ENCODE measurements at regions not wholly inside any gene's neighbourhood (a gene's known extent, or its start where the extent isn't known, plus 50 kb on each side); places are given as distances from the start of the nearest gene placed in this dataset.

- Histone ChIP-seq H3K18ac (ENCODE audit: insufficient read length, low read depth, low read length) (no peak overlapping the region), H2BK5ac (ENCODE audit: insufficient read length, low read length) (no peak overlapping the region), H3K9me3 (ENCODE audit: control insufficient read depth, low read depth, low read length) (no peaks in the 10 kb centered on the region), H2BK15ac (ENCODE audit: low read depth, low read length) (no peak overlapping the region), H2BK20ac (ENCODE audit: low read depth, low read length, poor library complexity, severe bottlenecking) (no peak overlapping the region), H2BK12ac (ENCODE audit: insufficient read length, low read depth, low read length) (no peak overlapping the region), H3K27me3 (ENCODE audit: insufficient read depth, low read length) (no peaks in the 10 kb centered on the region), H3K23ac (ENCODE audit: insufficient read length, low read depth, low read length) (no peak overlapping the region), H3K56ac (ENCODE audit: insufficient read length, low read depth, low read length) (no peak overlapping the region), H4K5ac (ENCODE audit: insufficient read length, low read depth, low read length) (no peak overlapping the region), H2AFZ (ENCODE audit: low read length) (no peak overlapping the region), H2BK120ac (ENCODE audit: low read depth, low read length, poor library complexity, severe bottlenecking) (no peak overlapping the region), H3K23me2 (ENCODE audit: insufficient read length, low read depth, low read length, poor library complexity, severe bottlenecking) (no peaks in the 10 kb centered on the region), H3K79me1 (ENCODE audit: insufficient read depth, low read depth, low read length, poor library complexity, severe bottlenecking) (no peaks in the 10 kb centered on the region), H4K20me1 (ENCODE audit: control insufficient read depth, insufficient read depth, insufficient read length) (no peaks in the 10 kb centered on the region), H3K4me2 (ENCODE audit: insufficient read depth, insufficient read length, low read length) (no peak overlapping the region), H3K9ac (ENCODE audit: extremely low read depth, insufficient read length, low read length) (no peak overlapping the region), H4K91ac (ENCODE audit: insufficient read length, low read depth, low read length) (no peak overlapping the region), H3K4ac (ENCODE audit: low read depth, low read length) (no peak overlapping the region), H3K4me1 (ENCODE audit: insufficient read depth, low read length) (no peaks in the 10 kb centered on the region), H2AK5ac (ENCODE audit: insufficient read length, low read length) (no peak overlapping the region), H3K27ac (ENCODE audit: insufficient read length, low read depth, low read length) (no peak overlapping the region), H4K8ac (replicated peaks; ENCODE audit: insufficient read length, low read depth, low read length) (no peak overlapping the region), H3K79me2 (ENCODE audit: insufficient read depth, low read length) (no peaks in the 10 kb centered on the region), H3K14ac (ENCODE audit: insufficient read depth, low read length) (no peak overlapping the region), H3T11ph (ENCODE audit: low read length) (no peak overlapping the region)
- Mint-ChIP-seq H3K4me1 (no peaks in the 10 kb centered on the region), H3K27ac (no peak overlapping the region), H3K9me3 (no peaks in the 10 kb centered on the region), H3K27me3 (ENCODE audit: low read depth) (no peaks in the 10 kb centered on the region; the same call in 1 of the 2 replicates), H3K36me3 (ENCODE audit: insufficient read depth in 1 of 3, low read depth in 3 of 3) (no peaks in the 10 kb centered on the region), H3K4me3 (no peak overlapping the region)
- DNase-seq = no peak
- no CpG with 5 or more reads among the region's 1 CpG for WGBS (ENCODE audit: extremely low coverage, insufficient read length, low lambda C conversion rate)
- TF ChIP-seq CTCF (conservative IDR thresholded peaks at IDR 0.05) = no peak
Observed at GRCh38 chr6:95318137-95318536, 259.2 kb upstream of the MANEA start.

Measured in H9 (cell line).